Liver (tissue), 3 donors: ENCODE measurements at regions not wholly inside any gene's neighbourhood (a gene's known extent, or its start where the extent isn't known, plus 50 kb on each side); places are given as distances from the start of the nearest gene placed in this dataset.

Experiments
- CTCF ChIP-seq: fragments of 150-350 bp; IDR thresholded peaks from 2 replicates; pipeline ENCODE4 v1.5.1; 2017; ENCODE audit warnings: improper control_type of control experiment, low read depth, low read length; ENCODE audit not compliant: missing input control
- FOXA1 ChIP-seq: IDR thresholded peaks from 2 replicates; pipeline ENCODE4 v1.6.1; 2016; ENCODE audit warnings: antibody characterized with exemption
- GABPA ChIP-seq, 2 donors: IDR thresholded peaks in 1 of 2; conservative IDR thresholded peaks in 1 of 2; 2 replicates each; pipeline ENCODE4 v1.6.1; 2016; ENCODE audit warnings: antibody characterized with exemption in 2 of 2, mild to moderate bottlenecking in 1 of 2, moderate library complexity in 1 of 2
- JUND ChIP-seq, 2 donors: IDR thresholded peaks; 2 replicates each; pipeline ENCODE4 v1.6.1; 2016; ENCODE audit warnings: antibody characterized with exemption in 2 of 2
- RAD21 ChIP-seq, 2 donors: IDR thresholded peaks; 2 replicates each; pipeline ENCODE4 v1.6.1; 2016; ENCODE audit warnings: antibody characterized with exemption in 2 of 2, mild to moderate bottlenecking in 2 of 2
- YY1 ChIP-seq: IDR thresholded peaks from 2 replicates; pipeline ENCODE4 v1.6.1; 2016; ENCODE audit warnings: antibody characterized with exemption, mild to moderate bottlenecking
- TF ChIP-seq, protein P1 (sequence below): IDR thresholded peaks from 2 replicates; pipeline ENCODE4 v1.6.1; 2016; ENCODE audit warnings: antibody characterized with exemption, mild to moderate bottlenecking
- TF ChIP-seq, protein P2 (sequence below): IDR thresholded peaks from 2 replicates; pipeline ENCODE4 v1.6.1; 2016; ENCODE audit warnings: antibody characterized with exemption
- TF ChIP-seq, protein P3 (sequence below): IDR thresholded peaks from 2 replicates; pipeline ENCODE4 v1.6.1; 2016; ENCODE audit warnings: antibody characterized with exemption
- donor health status: healthy.
- donor health status: healthy.

DNA sequence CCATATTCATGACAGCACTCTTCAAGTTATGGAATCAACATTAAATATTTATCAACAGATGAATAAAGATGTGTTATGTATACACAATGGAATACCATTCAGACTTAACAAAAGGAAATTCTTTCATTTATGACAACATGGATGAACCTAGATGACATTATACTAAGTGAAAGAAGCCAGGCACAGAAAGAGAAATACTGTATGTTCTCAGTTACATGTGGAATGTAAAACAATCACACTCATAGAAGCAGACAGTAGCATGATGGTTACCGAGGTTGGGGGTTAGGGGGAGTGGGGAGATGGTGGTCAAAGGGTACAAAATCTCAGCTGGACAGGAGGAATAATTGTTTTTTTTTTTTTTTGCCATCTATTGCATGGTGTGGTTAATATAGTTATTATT, 431.9 kb downstream of the DMAC1 start:
- TF ChIP-seq CTCF (no peak), GABPA (IDR thresholded peaks at IDR 0.05 in 1 of 2, conservative IDR thresholded peaks at IDR 0.05 in 1 of 2) (no peak), YY1 (no peak), JUND (IDR thresholded peaks at IDR 0.05) (no peak), RAD21 (IDR thresholded peaks at IDR 0.05) (no peak), FOXA1 (no peak)
- TF ChIP-seq, protein P1, sequence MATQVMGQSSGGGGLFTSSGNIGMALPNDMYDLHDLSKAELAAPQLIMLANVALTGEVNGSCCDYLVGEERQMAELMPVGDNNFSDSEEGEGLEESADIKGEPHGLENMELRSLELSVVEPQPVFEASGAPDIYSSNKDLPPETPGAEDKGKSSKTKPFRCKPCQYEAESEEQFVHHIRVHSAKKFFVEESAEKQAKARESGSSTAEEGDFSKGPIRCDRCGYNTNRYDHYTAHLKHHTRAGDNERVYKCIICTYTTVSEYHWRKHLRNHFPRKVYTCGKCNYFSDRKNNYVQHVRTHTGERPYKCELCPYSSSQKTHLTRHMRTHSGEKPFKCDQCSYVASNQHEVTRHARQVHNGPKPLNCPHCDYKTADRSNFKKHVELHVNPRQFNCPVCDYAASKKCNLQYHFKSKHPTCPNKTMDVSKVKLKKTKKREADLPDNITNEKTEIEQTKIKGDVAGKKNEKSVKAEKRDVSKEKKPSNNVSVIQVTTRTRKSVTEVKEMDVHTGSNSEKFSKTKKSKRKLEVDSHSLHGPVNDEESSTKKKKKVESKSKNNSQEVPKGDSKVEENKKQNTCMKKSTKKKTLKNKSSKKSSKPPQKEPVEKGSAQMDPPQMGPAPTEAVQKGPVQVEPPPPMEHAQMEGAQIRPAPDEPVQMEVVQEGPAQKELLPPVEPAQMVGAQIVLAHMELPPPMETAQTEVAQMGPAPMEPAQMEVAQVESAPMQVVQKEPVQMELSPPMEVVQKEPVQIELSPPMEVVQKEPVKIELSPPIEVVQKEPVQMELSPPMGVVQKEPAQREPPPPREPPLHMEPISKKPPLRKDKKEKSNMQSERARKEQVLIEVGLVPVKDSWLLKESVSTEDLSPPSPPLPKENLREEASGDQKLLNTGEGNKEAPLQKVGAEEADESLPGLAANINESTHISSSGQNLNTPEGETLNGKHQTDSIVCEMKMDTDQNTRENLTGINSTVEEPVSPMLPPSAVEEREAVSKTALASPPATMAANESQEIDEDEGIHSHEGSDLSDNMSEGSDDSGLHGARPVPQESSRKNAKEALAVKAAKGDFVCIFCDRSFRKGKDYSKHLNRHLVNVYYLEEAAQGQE: no peak
- TF ChIP-seq, protein P2, sequence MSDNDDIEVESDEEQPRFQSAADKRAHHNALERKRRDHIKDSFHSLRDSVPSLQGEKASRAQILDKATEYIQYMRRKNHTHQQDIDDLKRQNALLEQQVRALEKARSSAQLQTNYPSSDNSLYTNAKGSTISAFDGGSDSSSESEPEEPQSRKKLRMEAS: no peak
- TF ChIP-seq, protein P3, sequence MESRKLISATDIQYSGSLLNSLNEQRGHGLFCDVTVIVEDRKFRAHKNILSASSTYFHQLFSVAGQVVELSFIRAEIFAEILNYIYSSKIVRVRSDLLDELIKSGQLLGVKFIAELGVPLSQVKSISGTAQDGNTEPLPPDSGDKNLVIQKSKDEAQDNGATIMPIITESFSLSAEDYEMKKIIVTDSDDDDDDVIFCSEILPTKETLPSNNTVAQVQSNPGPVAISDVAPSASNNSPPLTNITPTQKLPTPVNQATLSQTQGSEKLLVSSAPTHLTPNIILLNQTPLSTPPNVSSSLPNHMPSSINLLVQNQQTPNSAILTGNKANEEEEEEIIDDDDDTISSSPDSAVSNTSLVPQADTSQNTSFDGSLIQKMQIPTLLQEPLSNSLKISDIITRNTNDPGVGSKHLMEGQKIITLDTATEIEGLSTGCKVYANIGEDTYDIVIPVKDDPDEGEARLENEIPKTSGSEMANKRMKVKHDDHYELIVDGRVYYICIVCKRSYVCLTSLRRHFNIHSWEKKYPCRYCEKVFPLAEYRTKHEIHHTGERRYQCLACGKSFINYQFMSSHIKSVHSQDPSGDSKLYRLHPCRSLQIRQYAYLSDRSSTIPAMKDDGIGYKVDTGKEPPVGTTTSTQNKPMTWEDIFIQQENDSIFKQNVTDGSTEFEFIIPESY: no peak
